IMR-90 (cell line): ENCODE measurements at regions not wholly inside any gene's neighbourhood (a gene's known extent, or its start where the extent isn't known, plus 50 kb on each side); places are given as distances from the start of the nearest gene placed in this dataset.

ENCODE experiments used
- ATAC-seq: fragments of 200-7000 bp; cut with Tn5 transposase; 2 replicates; pipeline ENCODE4 v1.9.1; 2020; ENCODE audit warnings: low read depth, mild to moderate bottlenecking, moderate library complexity
- BruUV-seq: library from RNA; stranded (reverse); fragments of 400-500 nt; replicated peaks from 2 replicates; lab custom pipeline; 2021; lab: Mats Ljungman, UMichigan
- CTCF ChIA-PET: fragments of 300-600 bp; formaldehyde crosslinking; extraction: SDS; loops from one replicate; lab custom pipeline; 2021; ENCODE audit warnings: antibody characterized with exemption; lab: Yijun Ruan, JAX
- POLR2A ChIA-PET: fragments of 300-600 bp; sonication (Branson Sonifier 250); formaldehyde crosslinking; loops from one replicate; lab custom pipeline; 2022; ENCODE audit warnings: antibody characterized with exemption; ENCODE audit not compliant: unreplicated experiment; lab: Charles Lee
- DNase-seq: peaks from one replicate; pipeline ENCODE4 v3.0.0; 2013
- H2AFZ ChIP-seq: replicated peaks from 2 replicates; pipeline ENCODE3; 2013; ENCODE audit warnings: low read length, mild to moderate bottlenecking; ENCODE audit not compliant: poor library complexity
- H2AK5ac ChIP-seq: 2 replicates; pipeline ENCODE4 v1.6.1; 2013; ENCODE audit warnings: low read depth, low read length, inconsistent platforms
- H2AK9ac ChIP-seq: replicated peaks from 2 replicates; pipeline ENCODE3; 2013; ENCODE audit warnings: mild to moderate bottlenecking, low read depth, low read length, moderate library complexity; ENCODE audit not compliant: poor library complexity
- H2BK120ac ChIP-seq: 2 replicates; pipeline ENCODE4 v1.6.1; 2013; ENCODE audit warnings: low read depth, low read length, inconsistent platforms
- H2BK15ac ChIP-seq: 3 replicates; pipeline ENCODE4 v1.6.1; 2013; ENCODE audit warnings: low read depth, low read length, inconsistent platforms
- H2BK20ac ChIP-seq: 2 replicates; pipeline ENCODE4 v1.6.1; 2013; ENCODE audit warnings: low read depth, mild to moderate bottlenecking, inconsistent platforms, low read length, moderate library complexity
- H2BK5ac ChIP-seq: 2 replicates; pipeline ENCODE4 v1.6.1; 2013; ENCODE audit warnings: mild to moderate bottlenecking, low read depth, low read length, inconsistent platforms; ENCODE audit not compliant: poor library complexity, severe bottlenecking
- H3K14ac ChIP-seq: replicated peaks from 2 replicates; pipeline ENCODE4 v1.6.1; 2013; ENCODE audit warnings: low read depth, low read length, inconsistent platforms
- H3K18ac ChIP-seq: 2 replicates; pipeline ENCODE4 v1.6.1; 2013; ENCODE audit warnings: low read depth, low read length, control low read depth
- H3K23ac ChIP-seq: 2 replicates; pipeline ENCODE4 v1.6.1; 2013; ENCODE audit warnings: low read depth, low read length, inconsistent platforms
- H3K27ac ChIP-seq: 2 replicates; pipeline ENCODE4 v1.5.1; 2013; ENCODE audit warnings: mild to moderate bottlenecking, control low read depth, low read length; ENCODE audit not compliant: insufficient read depth
- H3K27me3 ChIP-seq: 2 replicates; pipeline ENCODE4 v1.6.1; 2013; ENCODE audit warnings: low read length; ENCODE audit not compliant: control insufficient read depth, insufficient read depth
- H3K36me3 ChIP-seq: 2 replicates; pipeline ENCODE4 v1.6.1; 2013; ENCODE audit warnings: low read length, mixed read lengths; ENCODE audit not compliant: control insufficient read depth, insufficient read depth
- H3K4ac ChIP-seq: 2 replicates; pipeline ENCODE4 v1.6.1; 2013; ENCODE audit warnings: low read depth, low read length, inconsistent platforms
- H3K4me1 ChIP-seq: 2 replicates; pipeline ENCODE4 v1.6.1; 2013; ENCODE audit warnings: low read length, mixed read lengths; ENCODE audit not compliant: control insufficient read depth, insufficient read depth
- H3K4me2 ChIP-seq: 2 replicates; pipeline ENCODE4 v1.6.1; 2013; ENCODE audit warnings: low read depth, mild to moderate bottlenecking, control low read depth, low read length, moderate library complexity
- H3K4me3 ChIP-seq: 2 replicates; pipeline ENCODE4 v1.5.1; 2013; ENCODE audit warnings: low read depth, mild to moderate bottlenecking, control low read depth, low read length, moderate library complexity; ENCODE audit not compliant: insufficient read depth
- H3K56ac ChIP-seq: 2 replicates; pipeline ENCODE4 v1.6.1; 2013; ENCODE audit warnings: low read length, inconsistent platforms; ENCODE audit not compliant: insufficient read depth; ENCODE audit errors: extremely low read depth
- H3K79me1 ChIP-seq, 2 experiments: 2 replicates each; pipeline ENCODE4 v1.6.1; 2013; ENCODE audit warnings: low read length in 2 of 2, inconsistent platforms in 1 of 2, low read depth in 1 of 2
- H3K9ac ChIP-seq: 2 replicates; pipeline ENCODE4 v1.6.1; 2013; ENCODE audit warnings: low read depth, low read length, control low read depth
- H3K9me1 ChIP-seq: 2 replicates; pipeline ENCODE4 v1.6.1; 2013; ENCODE audit warnings: low read length, inconsistent platforms; ENCODE audit not compliant: insufficient read depth
- H3K9me3 ChIP-seq: 2 replicates; pipeline ENCODE4 v1.6.1; 2013; ENCODE audit warnings: low read length; ENCODE audit not compliant: control insufficient read depth, insufficient read depth
- H4K20me1 ChIP-seq: 2 replicates; pipeline ENCODE4 v1.6.1; 2013; ENCODE audit warnings: low read length, inconsistent platforms; ENCODE audit not compliant: insufficient read depth
- H4K5ac ChIP-seq: 2 replicates; pipeline ENCODE4 v1.6.1; 2013; ENCODE audit warnings: mild to moderate bottlenecking, low read depth, low read length, control low read depth
- H4K8ac ChIP-seq, 2 experiments: 2 replicates each; pipeline ENCODE4 v1.6.1; 2013; ENCODE audit warnings: low read depth in 2 of 2, low read length in 2 of 2, control low read depth in 1 of 2, inconsistent platforms in 1 of 2
- H4K91ac ChIP-seq: 2 replicates; pipeline ENCODE4 v1.6.1; 2013; ENCODE audit warnings: low read depth, low read length, inconsistent platforms; ENCODE audit not compliant: insufficient read depth
- BHLHE40 ChIP-seq: fragments of 150-350 bp; IDR thresholded peaks from 2 replicates; pipeline ENCODE4 v1.6.1; 2016; ENCODE audit warnings: mild to moderate bottlenecking, low read depth, low read length
- CEBPB ChIP-seq: IDR thresholded peaks from 2 replicates; pipeline ENCODE4 v1.6.1; 2012; ENCODE audit warnings: low read depth, low read length, improper control_type of control experiment
- CHD1 ChIP-seq: IDR thresholded peaks from 2 replicates; pipeline ENCODE4 v1.6.1; 2012; ENCODE audit warnings: low read depth, low read length, improper control_type of control experiment
- CTCF ChIP-seq: conservative IDR thresholded peaks from 2 replicates; pipeline ENCODE4 v1.5.1; 2012; ENCODE audit warnings: mild to moderate bottlenecking, low read depth, low read length, improper control_type of control experiment
- ELK1 ChIP-seq: fragments of 150-350 bp; IDR thresholded peaks from 2 replicates; pipeline ENCODE4 v1.6.1; 2016; ENCODE audit warnings: low read depth, mild to moderate bottlenecking, low read length, moderate library complexity, borderline replicate concordance
- FOS ChIP-seq: fragments of 150-350 bp; IDR thresholded peaks from 2 replicates; pipeline ENCODE4 v1.6.1; 2016; ENCODE audit warnings: low read depth, low read length
- MAFK ChIP-seq: IDR thresholded peaks from 2 replicates; pipeline ENCODE4 v1.6.1; 2012; ENCODE audit warnings: low read depth, low read length, improper control_type of control experiment
- NFE2L2 ChIP-seq: fragments of 150-350 bp; IDR thresholded peaks from 2 replicates; pipeline ENCODE4 v1.6.1; 2016; ENCODE audit warnings: low read depth, mild to moderate bottlenecking, low read length
- POLR2A ChIP-seq: IDR thresholded peaks from 2 replicates; pipeline ENCODE4 v1.6.1; 2012; ENCODE audit warnings: mild to moderate bottlenecking, low read depth, low read length
- RAD21 ChIP-seq: IDR thresholded peaks from 2 replicates; pipeline ENCODE4 v1.6.1; 2012; ENCODE audit warnings: low read length, improper control_type of control experiment
- RCOR1 ChIP-seq: IDR thresholded peaks from 2 replicates; pipeline ENCODE4 v1.6.1; 2012; ENCODE audit warnings: mild to moderate bottlenecking, low read length, improper control_type of control experiment; ENCODE audit not compliant: insufficient replicate concordance
- RFX5 ChIP-seq: IDR thresholded peaks from 2 replicates; pipeline ENCODE4 v1.8.0; 2012; ENCODE audit warnings: low read depth, mild to moderate bottlenecking, low read length, moderate library complexity
- SMC3 ChIP-seq: fragments of 150-350 bp; IDR thresholded peaks from 2 replicates; pipeline ENCODE4 v1.6.1; 2016; ENCODE audit warnings: low read depth, mild to moderate bottlenecking, antibody characterized with exemption, low read length, moderate library complexity
- USF2 ChIP-seq: fragments of 150-350 bp; IDR thresholded peaks from 2 replicates; pipeline ENCODE4 v1.6.1; 2017; ENCODE audit warnings: mild to moderate bottlenecking, antibody characterized with exemption, low read length, low read depth
- WGBS, 2 experiments: methylation state at CpG; one replicate each; pipeline versions ENCODE4 v1.1.5 to v1.1.7; 2013; ENCODE audit warnings: missing lambda C conversion rate in 2 of 2; ENCODE audit not compliant: insufficient read length in 1 of 2; ENCODE audit errors: extremely low coverage in 2 of 2; 5-methylcytosine and 5-hydroxymethylcytosine counted together
- dilution Hi-C: fragments of 300-500 bp; cut with HindIII; formaldehyde crosslinking; loops from one replicate; pipeline ENCODE4 v1.14.3; 2018; ENCODE audit warnings: low sequenced_read_pairs; ENCODE audit not compliant: unreplicated experiment
- in situ Hi-C: fragments of 300-500 bp; cut with MboI; formaldehyde crosslinking; loops from 3 replicates; pipeline ENCODE4 v1.14.3; 2019; ENCODE audit warnings: low sequenced_read_pairs, inconsistent platforms, mixed read lengths
- intact Hi-C: fragments of 100-400 bp; cut with micrococcal nuclease; formaldehyde crosslinking; loops from 2 replicates; pipeline ENCODE4 v1.10.0; 2022

GRCh38 chrX:42386681-42387080 is 391.3 kb downstream of the PPP1R2C start:
- H3K23ac ChIP-seq = no peak overlapping the region
- no peak for TF ChIP-seq MAFK
- TF ChIP-seq RFX5 = no peak
- no peak for TF ChIP-seq CHD1
- no peak for TF ChIP-seq USF2
- no peak for TF ChIP-seq POLR2A
- TF ChIP-seq RCOR1 = no peak
- no peak for TF ChIP-seq SMC3
- TF ChIP-seq ELK1 = no peak
- no peak for TF ChIP-seq RAD21
- TF ChIP-seq CEBPB = no peak
- TF ChIP-seq NFE2L2 = no peak
- TF ChIP-seq CTCF = no peak
- TF ChIP-seq BHLHE40 = no peak
- no peak for TF ChIP-seq FOS
- H4K20me1 ChIP-seq = no peaks in the 10 kb centered on the region
- no peak overlapping the region for H3K4ac ChIP-seq
- H4K91ac ChIP-seq = no peak overlapping the region
- no peaks in the 10 kb centered on the region for H3K36me3 ChIP-seq
- in situ Hi-C loops (no loop called here), dilution Hi-C loops (no loop called here), intact Hi-C loops (no loop called here)
- no peak overlapping the region for H2BK15ac ChIP-seq
- BruUV-seq = no TSS peak
- H3K56ac ChIP-seq = no peak overlapping the region
- no peak overlapping the region for H2BK120ac ChIP-seq
- no peak overlapping the region for H2BK20ac ChIP-seq
- ChIA-PET POLR2A (no interaction called here), CTCF (no interaction called here)
- no peaks in the 10 kb centered on the region for H3K9me3 ChIP-seq
- H3K4me3 ChIP-seq = no peak overlapping the region
- H2BK5ac ChIP-seq = no peak overlapping the region
- no peak overlapping the region for H3K27ac ChIP-seq
- DNase-seq (no peak), ATAC-seq (no peak)
- no peak overlapping the region for H3K4me2 ChIP-seq
- H2AFZ ChIP-seq = no peak overlapping the region
- peaks cover 5% of the 10 kb centered on the region; the same call in 1 of the 2 replicates for H3K27me3 ChIP-seq
- H3K14ac ChIP-seq = no peak overlapping the region
- no peak overlapping the region for H3K9ac ChIP-seq
- H4K8ac ChIP-seq = no peak overlapping the region
- H2AK5ac ChIP-seq = no peak overlapping the region
- WGBS, 2 experiments = no CpG with 5 or more reads among the region's 2 CpGs
- no peaks in the 10 kb centered on the region for H3K79me1 ChIP-seq
- no peaks in the 10 kb centered on the region for H3K9me1 ChIP-seq
- H2AK9ac ChIP-seq = no peak overlapping the region
- no peaks in the 10 kb centered on the region for H3K4me1 ChIP-seq
- no peak overlapping the region for H3K18ac ChIP-seq
- H4K5ac ChIP-seq = no peak overlapping the region
